GM12891 (cell line): ENCODE measurements at regions not wholly inside any gene's neighbourhood (a gene's known extent, or its start where the extent isn't known, plus 50 kb on each side); places are given as distances from the start of the nearest gene placed in this dataset.

Experiments used
- PAX5 ChIP-seq: IDR thresholded peaks from 2 replicates; pipeline ENCODE4 v1.6.1; 2011; ENCODE audit warnings: low read length, moderate library complexity, mild to moderate bottlenecking; ENCODE audit not compliant: insufficient read depth, severe bottlenecking
- POLR2A ChIP-seq: IDR thresholded peaks from 2 replicates; pipeline ENCODE4 v1.6.1; 2011; ENCODE audit warnings: low read depth, low read length, control low read depth
- POLR2AphosphoS5 ChIP-seq: IDR thresholded peaks from 2 replicates; pipeline ENCODE4 v1.6.1; 2011; ENCODE audit warnings: low read depth, low read length, control low read depth
- POU2F2 ChIP-seq: IDR thresholded peaks from 2 replicates; pipeline ENCODE4 v1.6.1; 2011; ENCODE audit warnings: low read depth, mild to moderate bottlenecking, control low read depth, low read length, moderate library complexity
- SPI1 ChIP-seq: IDR thresholded peaks from 2 replicates; pipeline ENCODE4 v1.6.1; 2011; ENCODE audit warnings: low read depth, low read length, control low read depth
- TAF1 ChIP-seq: IDR thresholded peaks from 2 replicates; pipeline ENCODE4 v1.6.1; 2011; ENCODE audit warnings: low read depth, low read length, control low read depth

- TF ChIP-seq POLR2A (no peak), POLR2AphosphoS5 (no peak), TAF1 (no peak), SPI1 (no peak), POU2F2 (no peak), PAX5 (no peak)
These were observed 234.0 kb downstream of the HAUS1 start for GRCh38 chr18:46338205-46338604.
